ENCODE measurements at regions not wholly inside any gene's neighbourhood (a gene's known extent, or its start where the extent isn't known, plus 50 kb on each side); places are given as distances from the start of the nearest gene placed in this dataset.

GRCh38 chr2:76252704-76253103, 542.0 kb upstream of the GCFC2 start:
- no peak overlapping the region for H2AFZ ChIP-seq (ENCODE audit: low read depth, low read length, severe bottlenecking)
- H3K36me3 ChIP-seq (ENCODE audit: low read length) = no peaks in the 10 kb centered on the region
- H3K9me2 ChIP-seq (replicated peaks; ENCODE audit: insufficient read depth, low read length) = no peaks in the 10 kb centered on the region
- no peaks in the 10 kb centered on the region for H4K20me1 ChIP-seq (ENCODE audit: low read depth, low read length)
- no peak overlapping the region for H3K4me2 ChIP-seq (ENCODE audit: low read depth, low read length, poor library complexity, severe bottlenecking)
- no peak overlapping the region for H3K4me3 ChIP-seq (ENCODE audit: insufficient read depth, low read length, poor library complexity, severe bottlenecking)
- H3K9me3 ChIP-seq (ENCODE audit: insufficient read depth, low read length) = no peaks in the 10 kb centered on the region
- H3K27me3 ChIP-seq (ENCODE audit: low read length) = no peaks in the 10 kb centered on the region
- H3K79me2 ChIP-seq (ENCODE audit: insufficient read depth, low read length) = no peaks in the 10 kb centered on the region
- no peak overlapping the region for H3K27ac ChIP-seq (ENCODE audit: low read depth, low read length)
- no peak overlapping the region for H3K9ac ChIP-seq (ENCODE audit: low read length)
- no peaks in the 10 kb centered on the region for H3F3A ChIP-seq (ENCODE audit: insufficient read depth)
- TF ChIP-seq, protein P1, sequence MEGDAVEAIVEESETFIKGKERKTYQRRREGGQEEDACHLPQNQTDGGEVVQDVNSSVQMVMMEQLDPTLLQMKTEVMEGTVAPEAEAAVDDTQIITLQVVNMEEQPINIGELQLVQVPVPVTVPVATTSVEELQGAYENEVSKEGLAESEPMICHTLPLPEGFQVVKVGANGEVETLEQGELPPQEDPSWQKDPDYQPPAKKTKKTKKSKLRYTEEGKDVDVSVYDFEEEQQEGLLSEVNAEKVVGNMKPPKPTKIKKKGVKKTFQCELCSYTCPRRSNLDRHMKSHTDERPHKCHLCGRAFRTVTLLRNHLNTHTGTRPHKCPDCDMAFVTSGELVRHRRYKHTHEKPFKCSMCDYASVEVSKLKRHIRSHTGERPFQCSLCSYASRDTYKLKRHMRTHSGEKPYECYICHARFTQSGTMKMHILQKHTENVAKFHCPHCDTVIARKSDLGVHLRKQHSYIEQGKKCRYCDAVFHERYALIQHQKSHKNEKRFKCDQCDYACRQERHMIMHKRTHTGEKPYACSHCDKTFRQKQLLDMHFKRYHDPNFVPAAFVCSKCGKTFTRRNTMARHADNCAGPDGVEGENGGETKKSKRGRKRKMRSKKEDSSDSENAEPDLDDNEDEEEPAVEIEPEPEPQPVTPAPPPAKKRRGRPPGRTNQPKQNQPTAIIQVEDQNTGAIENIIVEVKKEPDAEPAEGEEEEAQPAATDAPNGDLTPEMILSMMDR (IDR thresholded peaks at IDR 0.05; ENCODE audit: insufficient read depth, low read length, poor library complexity, severe bottlenecking) = no peak
- no peak for TF ChIP-seq EZH2phosphoT487 (conservative IDR thresholded peaks at IDR 0.05; ENCODE audit: low read length)

- Histone ChIP-seq H2AFZ (ENCODE audit: low read depth, low read length, severe bottlenecking) (no peak overlapping the region), H3K9me2 (replicated peaks; ENCODE audit: insufficient read depth, low read length) (no peaks in the 10 kb centered on the region), H3K79me2 (ENCODE audit: insufficient read depth, low read length) (no peaks in the 10 kb centered on the region), H3K27ac (ENCODE audit: low read depth, low read length) (no peak overlapping the region), H3K4me2 (ENCODE audit: low read depth, low read length, poor library complexity, severe bottlenecking) (no peak overlapping the region), H4K20me1 (ENCODE audit: low read depth, low read length) (no peaks in the 10 kb centered on the region), H3K9me3 (ENCODE audit: insufficient read depth, low read length) (no peaks in the 10 kb centered on the region), H3K27me3 (ENCODE audit: low read length) (no peaks in the 10 kb centered on the region), H3K36me3 (ENCODE audit: low read length) (no peaks in the 10 kb centered on the region), H3K4me3 (ENCODE audit: insufficient read depth, low read length, poor library complexity, severe bottlenecking) (no peak overlapping the region), H3K9ac (ENCODE audit: low read length) (no peak overlapping the region), H3F3A (ENCODE audit: insufficient read depth) (no peaks in the 10 kb centered on the region)
- TF ChIP-seq, protein P1 (IDR thresholded peaks at IDR 0.05; ENCODE audit: insufficient read depth, low read length, poor library complexity, severe bottlenecking) = no peak
- no peak for TF ChIP-seq EZH2phosphoT487 (conservative IDR thresholded peaks at IDR 0.05; ENCODE audit: low read length)
These were observed 540.6 kb upstream of the GCFC2 start for GRCh38 chr2:76251342-76251741.

- Histone ChIP-seq H3K9ac (ENCODE audit: low read length) (no peak overlapping the region), H3F3A (ENCODE audit: insufficient read depth) (no peaks in the 10 kb centered on the region), H4K20me1 (ENCODE audit: low read depth, low read length) (no peaks in the 10 kb centered on the region), H3K4me2 (ENCODE audit: low read depth, low read length, poor library complexity, severe bottlenecking) (no peak overlapping the region), H3K9me3 (ENCODE audit: insufficient read depth, low read length) (no peaks in the 10 kb centered on the region), H3K27ac (ENCODE audit: low read depth, low read length) (no peak overlapping the region), H3K9me2 (replicated peaks; ENCODE audit: insufficient read depth, low read length) (no peaks in the 10 kb centered on the region), H3K79me2 (ENCODE audit: insufficient read depth, low read length) (no peaks in the 10 kb centered on the region), H3K27me3 (ENCODE audit: low read length) (no peaks in the 10 kb centered on the region), H3K36me3 (ENCODE audit: low read length) (no peaks in the 10 kb centered on the region), H3K4me3 (ENCODE audit: insufficient read depth, low read length, poor library complexity, severe bottlenecking) (no peak overlapping the region), H2AFZ (ENCODE audit: low read depth, low read length, severe bottlenecking) (no peak overlapping the region)
- TF ChIP-seq EZH2phosphoT487 (conservative IDR thresholded peaks at IDR 0.05; ENCODE audit: low read length) = no peak
- TF ChIP-seq, protein P1 (IDR thresholded peaks at IDR 0.05; ENCODE audit: insufficient read depth, low read length, poor library complexity, severe bottlenecking) = no peak
These were observed 536.3 kb upstream of the GCFC2 start for GRCh38 chr2:76247006-76247405.
